Superior temporal gyrus (tissue), 1 donor: ENCODE measurements at regions not wholly inside any gene's neighbourhood (a gene's known extent, or its start where the extent isn't known, plus 50 kb on each side); places are given as distances from the start of the nearest gene placed in this dataset.

Source experiments
- DNase-seq: peaks from one replicate; pipeline ENCODE4 v3.0.0-alpha.2; 2016; ENCODE audit errors: extremely low spot score

DNA sequence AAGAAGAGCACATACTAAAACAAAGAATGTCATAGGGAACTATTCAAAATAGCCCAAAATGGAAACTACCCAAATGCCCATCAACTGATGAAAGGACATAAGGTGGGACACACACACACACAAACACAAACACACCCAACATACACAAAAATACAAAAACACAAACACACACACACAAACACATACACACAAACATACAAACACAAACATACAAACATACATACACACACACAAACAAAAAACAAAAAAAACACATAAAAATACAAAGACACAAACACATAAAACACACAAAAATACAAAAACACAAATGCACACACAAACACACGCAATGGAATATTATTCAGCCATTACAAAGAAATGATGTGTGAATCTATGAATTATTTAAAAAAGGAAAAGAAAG, 203.6 kb downstream of the ERMARD start:
- no peak for DNase-seq

GRCh38 chr6:169953686-169954085, 202.3 kb downstream of the ERMARD start:
- DNase-seq: no peak

DNA sequence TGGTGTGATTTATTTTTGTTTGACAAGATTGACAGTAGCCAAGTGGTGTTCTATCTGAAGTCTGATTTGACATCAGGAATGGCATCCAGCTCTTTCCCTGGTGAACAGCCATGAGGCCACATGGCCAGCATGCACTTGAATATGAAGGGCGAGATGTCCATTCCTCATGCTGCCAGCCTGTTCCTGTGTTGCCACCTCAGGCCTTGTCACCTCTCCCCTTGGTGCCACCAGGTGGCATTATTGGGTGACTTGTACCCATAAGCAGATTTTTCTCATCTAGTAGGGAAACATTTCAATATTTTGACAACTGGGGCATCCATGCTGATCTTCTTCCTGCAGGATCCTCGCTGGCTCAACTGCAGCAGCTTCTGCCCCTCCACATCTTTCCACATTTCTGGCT, 199.1 kb downstream of the ERMARD start:
- DNase-seq: no peak

DNA sequence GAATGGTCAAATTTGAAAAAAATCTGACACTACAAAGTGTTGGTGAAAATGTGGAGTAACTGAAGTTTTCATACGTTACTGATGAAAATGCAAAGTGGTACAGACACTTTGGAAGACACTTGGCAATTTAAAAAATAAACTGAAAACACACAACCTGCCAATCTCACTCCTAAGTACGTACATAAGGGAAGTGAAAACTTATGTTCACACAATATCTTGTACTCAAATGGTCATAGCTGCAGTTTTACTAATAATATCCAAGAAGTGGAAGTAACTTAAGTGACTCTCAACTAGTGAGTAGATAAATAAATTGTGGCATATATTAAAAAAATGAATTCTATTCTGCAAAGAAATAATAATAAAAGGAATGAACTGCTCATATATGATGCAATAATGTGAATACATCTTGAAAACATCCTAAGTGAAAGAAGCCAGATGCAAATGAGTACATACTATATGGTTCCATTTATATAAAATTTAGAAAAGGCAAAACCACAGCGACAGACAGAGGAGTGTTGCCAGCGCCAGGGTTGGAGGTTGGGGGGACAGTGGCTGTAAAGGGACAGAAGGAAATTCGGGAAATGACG, 198.2 kb downstream of the ERMARD start:
- no peak for DNase-seq

DNA sequence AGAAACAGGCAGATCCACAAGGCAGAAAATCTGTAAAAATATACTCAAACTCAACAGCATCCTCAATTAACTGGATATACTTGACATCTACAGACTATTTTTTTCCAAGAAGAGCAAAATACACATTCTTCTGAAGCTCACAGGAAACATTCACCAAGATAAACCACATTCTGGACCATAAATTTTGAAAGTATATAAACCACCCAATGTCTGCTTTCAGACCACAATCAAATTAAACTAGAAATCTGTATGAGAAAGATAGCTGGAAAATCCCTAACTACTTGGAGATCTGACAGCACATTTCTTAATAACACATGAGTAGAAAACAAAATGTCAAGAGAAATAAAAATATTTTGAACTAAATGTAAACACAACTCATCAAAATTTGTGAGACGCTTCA, 195.5 kb downstream of the ERMARD start:
- no peak for DNase-seq

GRCh38 chr6:169945117-169945516, 193.7 kb downstream of the ERMARD start:
- no peak for DNase-seq

DNA sequence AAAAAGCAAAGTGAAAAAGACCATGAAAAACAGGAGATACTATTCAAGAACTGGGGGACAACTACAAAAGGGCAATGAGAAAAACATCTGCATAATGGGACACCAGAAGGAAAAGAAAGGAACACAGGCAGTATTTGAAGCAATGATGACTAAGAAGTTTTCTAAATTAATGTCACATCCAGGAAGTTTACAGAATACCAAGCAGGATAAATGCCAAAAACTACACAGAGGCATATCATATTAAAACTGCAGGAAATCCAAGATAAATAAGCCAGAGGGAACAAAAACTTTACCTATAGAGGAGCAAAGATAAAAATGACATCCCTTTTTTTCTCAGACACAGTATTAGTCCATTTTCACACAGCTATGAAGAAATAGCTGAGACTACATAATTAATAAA, 193.0 kb downstream of the ERMARD start:
- no peak for DNase-seq

DNA sequence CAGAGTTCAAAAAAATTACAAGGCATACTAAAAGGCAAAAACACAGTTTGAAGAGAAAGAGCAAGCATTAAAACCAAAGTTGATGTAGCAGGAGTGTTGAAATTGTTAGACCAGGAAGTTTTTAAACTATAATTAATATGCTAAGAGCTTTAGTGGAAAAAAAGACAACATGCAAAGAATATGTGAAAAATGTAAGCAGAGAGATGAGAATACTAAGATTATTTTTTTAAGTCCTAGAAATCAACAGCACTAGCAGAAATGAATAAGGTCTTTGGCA, 192.6 kb downstream of the ERMARD start:
- DNase-seq: no peak

- no peak for DNase-seq
These were observed 192.0 kb downstream of the ERMARD start for GRCh38 chr6:169943241-169944060.

DNA sequence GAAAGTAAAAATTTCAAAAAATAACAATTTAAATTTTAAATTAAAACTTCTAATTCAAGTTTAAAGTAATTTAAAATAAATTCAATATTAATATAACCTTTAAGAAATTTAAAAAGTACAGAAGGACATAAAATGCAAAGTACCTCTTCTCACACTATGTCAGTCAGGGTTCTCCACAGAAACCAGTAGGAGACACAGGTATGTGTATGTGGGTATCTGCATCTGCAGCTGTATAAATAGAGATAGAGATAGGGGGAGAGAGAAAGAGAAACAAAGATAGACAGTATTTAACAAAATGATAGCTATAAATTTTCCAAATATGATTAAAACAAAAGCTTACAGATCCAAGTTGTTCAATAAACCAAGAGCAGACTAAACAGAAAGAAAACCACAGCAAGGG, 190.8 kb downstream of the ERMARD start:
- DNase-seq: no peak

- DNase-seq: no peak
These were observed 189.3 kb downstream of the ERMARD start for GRCh38 chr6:169940481-169941271.

- no peak for DNase-seq
These were observed 188.2 kb downstream of the ERMARD start for GRCh38 chr6:169939554-169940164.

- DNase-seq: no peak
These were observed 187.3 kb downstream of the ERMARD start for GRCh38 chr6:169938731-169939130.

DNA sequence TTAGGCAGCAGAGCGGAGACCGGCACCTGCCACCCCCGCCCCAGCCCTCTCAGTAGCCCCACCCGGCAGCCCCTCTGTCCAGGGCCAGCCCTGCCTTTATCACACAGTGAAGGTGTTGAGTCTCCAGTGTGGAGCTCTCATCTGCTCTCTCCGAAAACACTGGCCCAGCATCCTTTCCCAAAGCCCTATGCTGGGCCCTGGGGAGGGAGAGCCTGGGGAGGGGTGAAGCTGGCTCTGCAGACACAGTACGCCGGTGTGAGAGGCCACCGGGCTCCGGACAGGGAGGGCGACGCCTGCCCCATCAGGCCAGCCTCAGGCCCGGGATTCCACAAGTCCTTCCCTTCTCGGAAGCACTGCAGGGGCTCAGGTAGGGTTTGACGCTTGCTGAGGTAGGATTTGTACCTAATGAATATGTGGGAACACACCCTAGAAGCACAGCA, 186.9 kb downstream of the ERMARD start:
- no peak for DNase-seq

- DNase-seq: no peak
These were observed 186.2 kb downstream of the ERMARD start for GRCh38 chr6:169937389-169938261.

DNA sequence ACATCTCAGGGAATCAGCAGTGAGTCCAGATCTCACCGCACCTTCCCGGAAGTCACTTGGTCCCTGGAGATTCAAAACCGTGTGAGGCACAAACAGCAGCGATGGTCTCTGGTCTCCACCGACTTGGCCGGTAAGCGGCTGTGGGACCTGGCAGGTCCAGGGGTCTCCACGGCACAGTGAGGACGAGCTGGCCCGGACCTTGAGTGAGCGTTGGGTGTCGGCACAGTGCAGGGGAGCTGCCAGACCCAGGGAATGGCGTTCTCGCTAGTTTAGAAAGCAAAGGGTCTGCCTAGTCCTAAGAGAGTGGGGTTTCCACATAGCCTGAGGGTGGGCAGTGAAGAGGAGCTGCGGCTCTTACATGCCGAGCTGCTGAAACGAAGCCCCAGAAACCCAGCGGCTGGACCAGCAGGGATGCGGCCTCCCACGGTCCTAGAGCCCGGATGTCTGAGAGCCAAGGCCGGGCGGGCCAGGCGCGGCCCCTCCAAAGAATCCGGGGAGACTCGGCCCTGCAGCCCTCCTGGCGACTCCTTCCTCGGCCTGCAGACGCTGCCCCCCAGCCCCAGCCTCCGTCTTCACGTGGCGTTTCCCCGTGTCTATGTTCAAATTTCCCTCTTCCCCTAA, 185.0 kb downstream of the ERMARD start:
- DNase-seq: no peak

DNA sequence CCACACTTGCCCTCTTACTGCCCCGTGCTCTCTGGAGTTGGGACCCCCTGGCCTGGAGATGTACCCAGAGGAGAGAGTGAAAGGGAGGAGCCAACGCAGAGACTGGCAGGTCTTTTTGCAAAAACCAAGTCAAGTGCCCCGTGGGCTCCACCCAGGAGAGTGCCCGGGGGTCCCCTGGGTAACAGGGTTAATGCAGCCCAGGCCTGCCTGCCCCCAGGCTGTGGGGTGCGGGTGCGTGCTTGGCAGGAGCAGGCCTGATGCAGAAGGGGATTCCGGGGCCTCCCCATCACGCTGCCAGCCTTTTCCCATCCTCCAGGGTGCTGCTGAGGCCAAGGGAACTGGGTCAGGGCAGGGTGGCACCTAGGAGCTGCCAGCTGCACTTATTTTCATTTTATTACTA, 184.4 kb downstream of the ERMARD start:
- no peak for DNase-seq

DNA sequence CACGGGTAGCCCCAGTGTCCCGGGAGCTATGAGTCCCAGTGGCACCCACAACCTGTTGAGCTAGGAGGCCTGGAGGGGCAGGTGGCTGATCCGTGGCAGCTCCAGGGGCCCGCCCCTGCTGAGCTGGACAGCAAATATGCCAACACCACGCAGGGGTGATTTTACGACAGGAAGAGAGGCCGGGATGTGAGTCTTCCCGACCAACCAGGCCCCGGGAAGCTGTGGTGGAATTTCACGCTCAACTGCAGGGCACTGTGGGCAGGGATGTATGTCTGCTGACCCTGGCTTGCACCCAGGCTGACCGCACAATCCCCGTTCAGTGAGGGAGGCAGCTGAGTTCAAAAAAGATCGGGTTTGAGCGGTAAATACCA, 183.9 kb downstream of the ERMARD start:
- no peak for DNase-seq

- DNase-seq: no peak
These were observed 183.4 kb downstream of the ERMARD start for GRCh38 chr6:169934699-169935347.

DNA sequence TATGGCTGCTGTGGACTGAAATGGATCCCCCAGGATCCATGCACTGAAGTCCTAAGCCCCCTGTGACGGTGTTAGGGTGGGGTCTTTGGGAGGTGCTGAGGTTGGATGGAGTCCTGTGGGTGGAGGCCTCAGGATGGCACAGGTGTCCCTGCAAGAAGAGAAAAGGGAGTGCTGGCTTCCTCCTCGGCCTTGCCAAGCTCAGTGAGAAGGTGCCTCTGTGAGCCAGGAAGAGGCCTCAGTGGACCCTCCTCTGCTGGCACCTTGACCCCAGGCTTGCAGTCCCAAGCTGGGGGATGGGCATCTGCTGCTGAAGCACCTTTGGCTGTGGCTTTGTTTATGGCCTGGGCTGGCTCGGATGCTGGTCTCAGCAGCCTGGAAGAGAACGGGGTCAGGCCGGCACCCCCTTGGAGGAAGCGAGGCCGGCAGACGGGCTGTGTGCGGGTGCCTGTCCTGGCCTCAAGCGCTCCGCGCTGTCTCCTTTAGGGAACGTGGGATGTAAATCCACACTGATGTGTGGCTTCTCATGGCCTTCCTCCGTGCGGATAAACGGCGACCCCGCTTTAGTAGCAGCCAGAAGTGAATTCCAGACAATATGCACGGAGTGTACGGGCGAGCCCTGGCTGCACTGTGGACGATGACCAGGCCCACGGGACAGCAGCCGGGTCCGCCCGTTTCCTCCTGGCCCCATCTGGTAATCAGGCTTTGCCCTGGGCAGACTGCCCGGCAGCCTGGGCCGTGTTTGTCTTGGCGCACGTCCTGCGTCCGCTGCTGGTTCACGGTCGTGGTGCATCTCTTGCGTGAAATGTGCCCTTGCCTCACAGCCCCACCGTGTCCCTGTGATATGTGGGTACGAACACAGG, 182.6 kb downstream of the ERMARD start:
- DNase-seq: no peak
